Osteocyte (in vitro differentiated cells): ENCODE measurements at regions not wholly inside any gene's neighbourhood (a gene's known extent, or its start where the extent isn't known, plus 50 kb on each side); places are given as distances from the start of the nearest gene placed in this dataset.

Experiments used
- DNase-seq: peaks from one replicate; pipeline ENCODE4 v3.0.0; 2021; ENCODE audit warnings: mixed read lengths; ENCODE audit not compliant: unreplicated experiment; ENCODE audit errors: extremely low spot score
- H3K27ac Mint-ChIP-seq: one replicate; pipeline ENCODE4 v1.8.0; 2021; ENCODE audit warnings: mild to moderate bottlenecking, mixed read lengths; ENCODE audit not compliant: unreplicated experiment
- H3K27me3 Mint-ChIP-seq: one replicate; pipeline ENCODE4 v1.8.0; 2021; ENCODE audit warnings: mixed read lengths; ENCODE audit not compliant: unreplicated experiment
- H3K36me3 Mint-ChIP-seq: one replicate; pipeline ENCODE4 v1.8.0; 2021; ENCODE audit warnings: mixed read lengths; ENCODE audit not compliant: unreplicated experiment
- H3K4me1 Mint-ChIP-seq: one replicate; pipeline ENCODE4 v1.8.0; 2021; ENCODE audit warnings: mixed read lengths; ENCODE audit not compliant: unreplicated experiment
- H3K4me3 Mint-ChIP-seq: one replicate; pipeline ENCODE4 v1.8.0; 2021; ENCODE audit warnings: mild to moderate bottlenecking, moderate library complexity, mixed read lengths; ENCODE audit not compliant: unreplicated experiment
- H3K9me3 Mint-ChIP-seq: one replicate; pipeline ENCODE4 v1.8.0; 2021; ENCODE audit warnings: mixed read lengths; ENCODE audit not compliant: unreplicated experiment
- TF ChIP-seq, protein P1 (sequence below): fragments of 200-600 bp; sonication (generic); IDR thresholded peaks from 2 replicates; pipeline ENCODE4 v1.5.0; 2021; ENCODE audit warnings: antibody characterized with exemption, mild to moderate bottlenecking, moderate library complexity

DNA sequence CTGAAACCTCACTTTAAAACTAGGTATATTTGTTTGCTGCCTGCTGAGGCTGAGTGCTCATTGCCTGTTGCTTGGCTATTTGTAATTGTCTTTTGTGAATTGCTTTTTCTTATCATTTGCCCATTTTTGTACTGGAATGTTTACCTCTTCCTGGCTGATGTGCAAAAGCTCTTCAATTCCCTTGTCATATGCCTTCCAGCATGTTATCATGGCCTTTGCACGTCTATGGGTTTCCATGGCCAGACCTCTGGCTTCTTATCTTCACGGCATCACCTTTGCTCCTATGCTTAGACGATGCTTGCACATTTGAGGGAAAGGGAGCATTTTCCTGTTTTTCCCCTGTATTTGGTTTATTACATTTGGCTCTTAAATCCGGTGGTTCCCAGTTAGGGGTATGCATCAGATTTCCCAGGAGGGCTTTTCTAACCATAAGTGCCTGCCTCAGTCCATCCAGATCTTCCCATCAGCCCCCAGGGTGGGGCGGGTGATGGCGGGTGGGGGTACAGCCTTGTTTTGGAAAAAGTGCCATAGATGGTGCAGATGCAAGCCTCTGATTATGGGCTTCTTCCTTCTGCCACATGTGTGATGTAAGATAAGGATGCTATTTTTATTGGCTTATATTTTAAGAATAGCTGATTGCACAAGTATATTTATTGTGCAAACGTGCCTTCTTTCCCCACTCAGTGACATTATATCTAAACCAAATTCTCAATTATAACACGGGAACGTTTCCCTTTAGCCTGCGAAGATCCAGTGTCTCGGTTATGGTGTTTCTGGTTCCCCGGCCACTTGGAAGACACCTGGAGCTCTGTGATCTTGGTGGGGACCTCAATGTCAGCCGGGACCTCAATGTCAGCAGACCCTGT lies 70.6 kb upstream of the SEPTIN5 start:
- no peak for DNase-seq
- Mint-ChIP-seq H3K4me3 (no peak overlapping the region), H3K4me1 (peaks cover 7% of the 10 kb centered on the region), H3K36me3 (peaks cover 7% of the 10 kb centered on the region), H3K9me3 (peaks cover 8% of the 10 kb centered on the region), H3K27me3 (peaks cover 20% of the 10 kb centered on the region), H3K27ac (no peak overlapping the region)
- TF ChIP-seq, protein P1, sequence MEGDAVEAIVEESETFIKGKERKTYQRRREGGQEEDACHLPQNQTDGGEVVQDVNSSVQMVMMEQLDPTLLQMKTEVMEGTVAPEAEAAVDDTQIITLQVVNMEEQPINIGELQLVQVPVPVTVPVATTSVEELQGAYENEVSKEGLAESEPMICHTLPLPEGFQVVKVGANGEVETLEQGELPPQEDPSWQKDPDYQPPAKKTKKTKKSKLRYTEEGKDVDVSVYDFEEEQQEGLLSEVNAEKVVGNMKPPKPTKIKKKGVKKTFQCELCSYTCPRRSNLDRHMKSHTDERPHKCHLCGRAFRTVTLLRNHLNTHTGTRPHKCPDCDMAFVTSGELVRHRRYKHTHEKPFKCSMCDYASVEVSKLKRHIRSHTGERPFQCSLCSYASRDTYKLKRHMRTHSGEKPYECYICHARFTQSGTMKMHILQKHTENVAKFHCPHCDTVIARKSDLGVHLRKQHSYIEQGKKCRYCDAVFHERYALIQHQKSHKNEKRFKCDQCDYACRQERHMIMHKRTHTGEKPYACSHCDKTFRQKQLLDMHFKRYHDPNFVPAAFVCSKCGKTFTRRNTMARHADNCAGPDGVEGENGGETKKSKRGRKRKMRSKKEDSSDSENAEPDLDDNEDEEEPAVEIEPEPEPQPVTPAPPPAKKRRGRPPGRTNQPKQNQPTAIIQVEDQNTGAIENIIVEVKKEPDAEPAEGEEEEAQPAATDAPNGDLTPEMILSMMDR, result no peak

DNA sequence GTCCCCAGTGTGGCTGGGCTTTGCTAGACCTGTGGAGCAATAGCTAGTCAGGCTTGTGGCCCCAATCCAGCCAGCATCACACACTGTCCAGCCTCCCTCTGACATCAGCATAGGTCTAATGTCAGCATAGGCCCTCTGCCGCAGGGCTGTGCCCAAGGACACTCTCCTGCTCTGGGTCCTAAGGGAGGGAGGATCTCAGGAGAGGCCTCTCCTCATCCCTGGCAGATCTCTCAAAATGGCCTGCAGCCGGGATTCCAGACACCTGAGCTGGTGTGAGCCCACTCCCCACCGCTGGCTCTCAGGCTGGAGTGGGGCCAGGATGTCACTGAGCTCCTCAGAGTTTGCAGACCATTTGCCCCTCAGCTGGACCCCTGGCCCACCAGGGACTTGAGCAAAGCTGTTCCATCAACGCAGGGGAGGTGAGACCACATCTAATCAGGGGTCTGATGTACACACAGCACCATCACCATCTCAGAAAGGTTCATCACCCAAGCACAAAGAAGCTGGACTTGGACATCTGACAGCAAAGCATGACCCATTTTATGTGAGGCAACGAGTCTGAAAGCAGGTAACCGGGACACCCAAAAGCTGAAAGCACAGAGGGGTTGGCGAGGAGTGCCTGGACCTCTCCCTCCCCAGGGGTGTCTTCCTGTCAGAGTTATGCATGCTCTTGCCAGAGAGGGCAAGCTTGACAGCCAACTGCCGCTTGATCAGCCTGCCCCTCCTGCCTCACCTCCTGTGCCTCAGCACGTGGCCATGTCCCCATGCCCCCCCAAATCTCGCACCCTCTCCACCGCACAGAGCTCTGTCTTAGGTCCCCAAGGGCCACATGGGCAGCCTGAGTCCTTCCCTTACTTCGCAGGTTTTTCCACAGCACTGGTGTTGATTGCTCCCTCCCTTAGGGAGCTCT lies 69.7 kb upstream of the SEPTIN5 start:
- Mint-ChIP-seq H3K36me3 (peaks cover 9% of the 10 kb centered on the region), H3K27me3 (peaks cover 23% of the 10 kb centered on the region), H3K4me1 (peaks cover 7% of the 10 kb centered on the region), H3K27ac (no peak overlapping the region), H3K9me3 (peaks cover 15% of the 10 kb centered on the region), H3K4me3 (no peak overlapping the region)
- TF ChIP-seq, protein P1, result no peak
- DNase-seq, result no peak

DNA sequence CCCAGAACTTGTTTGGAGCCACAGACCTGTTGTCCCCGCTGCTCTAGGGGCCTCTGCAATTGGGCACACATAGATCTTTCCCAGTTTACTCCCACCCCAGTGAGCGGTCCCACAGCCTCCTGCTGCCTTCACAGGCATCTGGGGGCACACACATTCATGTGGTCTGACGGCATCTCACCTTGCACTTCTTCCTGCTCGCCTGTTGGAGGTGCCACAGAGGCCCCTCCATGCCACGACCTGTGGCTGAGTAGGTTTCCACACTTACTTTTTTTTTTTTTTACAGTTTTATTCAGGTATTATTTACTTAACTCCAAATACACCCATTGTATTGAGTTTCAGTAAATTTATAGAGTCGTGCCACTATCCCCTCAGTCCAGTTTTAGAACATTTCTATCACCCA lies 68.9 kb upstream of the SEPTIN5 start:
- peaks cover 27% of the 10 kb centered on the region for H3K27me3 Mint-ChIP-seq
- H3K4me1 Mint-ChIP-seq, result peaks cover 7% of the 10 kb centered on the region
- DNase-seq, result no peak
- H3K36me3 Mint-ChIP-seq, result peaks cover 9% of the 10 kb centered on the region
- no peak overlapping the region for H3K27ac Mint-ChIP-seq
- H3K9me3 Mint-ChIP-seq, result peaks cover 19% of the 10 kb centered on the region
- no peak overlapping the region for H3K4me3 Mint-ChIP-seq
- TF ChIP-seq, protein P1, result no peak

DNA sequence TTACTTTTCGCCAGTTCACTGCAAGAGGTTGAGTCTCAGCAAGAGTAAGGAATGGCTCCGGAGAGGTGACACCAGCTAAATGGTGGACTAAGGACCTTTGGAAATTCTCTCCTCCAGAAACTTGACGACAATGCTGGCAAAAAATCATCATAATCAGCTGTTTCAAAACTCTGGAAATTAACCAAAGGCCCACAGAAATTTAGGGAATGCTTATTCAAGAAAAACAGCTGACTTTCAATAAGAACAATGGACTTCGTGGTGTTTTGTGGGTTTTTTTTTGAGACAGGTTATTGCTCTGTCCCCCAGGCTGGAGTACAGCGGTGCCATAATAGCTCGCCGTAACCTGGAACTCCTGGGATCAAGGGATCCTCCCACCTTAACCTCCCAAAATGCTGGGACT lies 68.4 kb upstream of the SEPTIN5 start:
- DNase-seq, result no peak
- Mint-ChIP-seq H3K36me3 (peaks cover 9% of the 10 kb centered on the region), H3K27ac (no peak overlapping the region), H3K4me3 (no peak overlapping the region), H3K27me3 (peaks cover 31% of the 10 kb centered on the region), H3K9me3 (peaks cover 19% of the 10 kb centered on the region), H3K4me1 (peaks cover 7% of the 10 kb centered on the region)
- TF ChIP-seq, protein P1, result no peak

DNA sequence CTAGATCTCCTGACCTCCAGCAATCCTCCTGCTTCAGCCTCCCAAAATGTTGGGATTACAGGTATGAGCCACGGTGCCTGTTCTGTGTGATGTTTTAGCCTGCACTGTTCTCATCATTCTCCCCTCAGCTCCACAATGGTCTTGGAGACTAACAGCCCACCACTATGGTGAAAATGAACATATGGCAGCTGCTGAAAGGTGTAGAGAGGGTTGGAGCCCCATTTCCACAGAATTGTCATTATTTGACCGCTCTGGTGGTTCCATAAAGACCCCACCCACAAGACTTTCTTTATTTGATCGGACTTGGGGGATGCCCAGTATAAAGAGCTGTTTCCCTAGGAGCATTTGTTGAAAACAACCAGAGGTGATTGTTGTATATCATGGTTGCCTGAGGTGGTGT lies 67.9 kb upstream of the SEPTIN5 start:
- Mint-ChIP-seq H3K36me3 (peaks cover 9% of the 10 kb centered on the region), H3K9me3 (peaks cover 19% of the 10 kb centered on the region), H3K27ac (no peak overlapping the region), H3K4me1 (peaks cover 7% of the 10 kb centered on the region), H3K4me3 (no peak overlapping the region), H3K27me3 (peaks cover 32% of the 10 kb centered on the region)
- TF ChIP-seq, protein P1, result no peak
- no peak for DNase-seq
